ENCODE measurements at regions not wholly inside any gene's neighbourhood (a gene's known extent, or its start where the extent isn't known, plus 50 kb on each side); places are given as distances from the start of the nearest gene placed in this dataset.

- no peak for DNase-seq (ENCODE audit: low read depth in 4 of 4, low spot score in 2 of 4)
Measured at GRCh38 chr1:17903386-17903785, 148.3 kb downstream of the ACTL8 start.

DNA sequence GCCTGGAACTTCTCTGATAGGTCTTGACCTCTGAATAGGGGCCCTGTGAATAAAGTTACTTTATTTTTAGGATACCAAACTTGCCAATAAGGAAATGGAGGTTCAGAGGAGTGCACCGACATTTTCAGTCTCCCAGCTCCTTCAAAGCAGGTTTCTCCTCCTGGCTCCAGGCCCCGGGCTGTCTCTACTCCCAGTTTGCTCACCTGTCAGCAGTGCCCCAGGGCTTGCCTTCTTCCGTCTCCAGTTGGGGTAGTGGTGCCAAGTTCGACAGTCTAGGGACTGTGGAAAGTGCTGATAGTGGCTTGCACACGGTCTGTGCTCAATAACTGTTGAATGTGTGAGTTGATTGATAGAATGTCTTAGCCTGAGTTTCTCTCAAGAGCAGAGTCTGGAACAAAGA is 149.2 kb downstream of the ACTL8 start:
- no peak for DNase-seq (ENCODE audit: low read depth in 4 of 4, low spot score in 2 of 4)

DNA sequence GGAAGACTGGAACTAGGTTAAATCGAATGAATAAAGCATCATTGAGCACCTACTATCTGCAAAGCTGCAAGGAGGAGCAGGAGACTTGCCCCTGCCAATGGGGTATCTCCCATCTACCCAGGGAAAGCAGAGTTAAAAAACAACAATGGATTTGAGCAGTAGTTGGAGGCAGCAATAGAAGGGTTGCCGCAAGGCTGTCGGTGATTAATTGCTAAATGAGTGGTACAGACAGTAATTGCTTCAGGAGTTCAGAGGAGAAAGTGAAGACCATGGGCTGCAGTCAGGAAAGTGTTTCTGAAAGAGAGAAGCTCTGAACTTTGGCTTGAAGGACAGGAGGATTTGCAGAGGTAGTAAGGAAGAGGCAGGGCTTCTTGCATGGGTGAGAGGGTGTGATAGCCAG is 152.9 kb downstream of the ACTL8 start:
- DNase-seq (ENCODE audit: low read depth in 4 of 4, low spot score in 2 of 4) = no peak

DNA sequence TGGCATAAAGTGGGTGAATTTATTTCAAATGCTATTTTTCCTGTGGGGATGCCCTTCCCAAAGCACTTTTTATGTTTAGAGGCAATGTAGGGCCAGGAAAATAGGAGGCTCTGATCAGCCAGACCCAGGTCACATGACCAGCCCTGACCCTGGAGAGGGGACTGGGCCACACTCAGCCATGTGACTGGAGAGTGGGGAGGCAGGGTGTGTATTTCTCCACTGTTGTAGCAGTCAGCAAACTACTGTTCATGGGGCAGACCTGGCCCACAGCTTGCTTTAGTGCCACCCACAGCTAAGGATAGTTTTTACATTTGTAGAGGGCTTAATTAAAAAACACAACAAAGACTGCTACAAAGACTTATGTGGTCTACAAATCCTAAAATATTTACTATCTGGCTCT is 153.8 kb downstream of the ACTL8 start:
- no peak for DNase-seq (ENCODE audit: low read depth in 4 of 4, low spot score in 2 of 4)

DNA sequence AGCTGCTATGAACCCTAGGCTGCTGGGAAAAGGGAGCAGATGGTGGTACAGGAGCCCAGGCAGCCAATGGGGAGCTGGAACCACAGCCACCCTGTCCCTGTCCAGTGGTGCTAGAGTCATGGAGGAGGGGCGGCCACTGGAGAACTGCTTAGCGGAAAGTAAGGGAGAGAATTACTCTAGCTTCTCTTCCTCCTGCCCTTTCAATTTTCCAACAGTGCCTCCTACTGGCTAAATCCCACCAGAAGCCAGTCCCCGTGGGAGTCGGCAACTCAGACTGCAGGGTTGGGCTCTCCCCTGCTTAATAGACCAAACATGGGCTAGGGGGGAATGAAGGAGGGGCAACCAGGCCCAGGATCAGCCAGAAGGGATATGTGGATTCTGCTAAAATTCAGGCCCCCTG is 154.5 kb downstream of the ACTL8 start:
- no peak for DNase-seq (ENCODE audit: low read depth in 4 of 4, low spot score in 2 of 4)

DNA sequence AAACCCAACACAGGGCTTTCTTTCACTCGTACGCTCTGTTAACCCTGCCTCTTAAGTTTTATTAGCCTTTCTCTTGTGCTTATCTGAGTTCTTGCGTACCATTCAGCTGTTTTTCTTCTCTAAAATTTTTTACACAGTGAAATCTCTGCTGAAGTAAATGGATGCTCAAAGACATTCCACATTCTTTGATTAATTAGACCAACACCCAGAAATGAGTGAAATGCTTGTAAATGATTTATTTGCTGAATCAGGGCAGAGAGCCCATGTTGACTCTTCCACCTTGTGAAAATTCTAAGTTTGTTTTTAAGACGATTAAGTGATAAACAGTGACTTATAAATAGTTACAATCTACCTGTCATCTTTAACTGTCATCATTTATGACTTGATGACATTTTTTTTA is 156.7 kb downstream of the ACTL8 start:
- DNase-seq (ENCODE audit: low read depth in 4 of 4, low spot score in 2 of 4) = no peak

DNA sequence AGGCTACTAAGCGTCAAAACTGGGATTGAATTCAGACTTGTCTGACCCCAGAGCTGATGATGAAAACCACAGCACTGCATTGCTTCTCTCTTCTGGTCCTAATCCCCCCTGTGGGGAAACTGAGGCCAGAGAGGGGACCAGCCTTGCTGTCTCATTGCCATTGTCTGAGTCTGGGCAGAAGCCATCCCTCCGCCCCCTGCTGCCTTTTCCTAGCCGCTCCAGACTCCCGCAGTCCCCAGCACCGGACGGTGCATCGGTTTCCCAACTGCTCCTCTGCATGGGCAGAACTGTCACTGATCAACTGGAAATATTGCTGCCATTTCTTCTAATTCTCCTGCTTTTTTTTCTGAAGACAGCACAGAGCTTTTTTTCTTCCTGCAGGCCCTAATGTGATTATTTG is 157.4 kb downstream of the ACTL8 start:
- no peak for DNase-seq (ENCODE audit: low read depth in 4 of 4, low spot score in 2 of 4)

GRCh38 chr1:17913326-17914115 is 158.4 kb downstream of the ACTL8 start:
- no peak for DNase-seq (ENCODE audit: low read depth in 4 of 4, low spot score in 2 of 4)

- no peak for DNase-seq (ENCODE audit: low read depth in 4 of 4, low spot score in 2 of 4)
Measured at GRCh38 chr1:17914131-17914530, 159.0 kb downstream of the ACTL8 start.

- no peak for DNase-seq (ENCODE audit: low read depth in 4 of 4, low spot score in 2 of 4)
Measured at GRCh38 chr1:17914987-17915386, 159.9 kb downstream of the ACTL8 start.

DNA sequence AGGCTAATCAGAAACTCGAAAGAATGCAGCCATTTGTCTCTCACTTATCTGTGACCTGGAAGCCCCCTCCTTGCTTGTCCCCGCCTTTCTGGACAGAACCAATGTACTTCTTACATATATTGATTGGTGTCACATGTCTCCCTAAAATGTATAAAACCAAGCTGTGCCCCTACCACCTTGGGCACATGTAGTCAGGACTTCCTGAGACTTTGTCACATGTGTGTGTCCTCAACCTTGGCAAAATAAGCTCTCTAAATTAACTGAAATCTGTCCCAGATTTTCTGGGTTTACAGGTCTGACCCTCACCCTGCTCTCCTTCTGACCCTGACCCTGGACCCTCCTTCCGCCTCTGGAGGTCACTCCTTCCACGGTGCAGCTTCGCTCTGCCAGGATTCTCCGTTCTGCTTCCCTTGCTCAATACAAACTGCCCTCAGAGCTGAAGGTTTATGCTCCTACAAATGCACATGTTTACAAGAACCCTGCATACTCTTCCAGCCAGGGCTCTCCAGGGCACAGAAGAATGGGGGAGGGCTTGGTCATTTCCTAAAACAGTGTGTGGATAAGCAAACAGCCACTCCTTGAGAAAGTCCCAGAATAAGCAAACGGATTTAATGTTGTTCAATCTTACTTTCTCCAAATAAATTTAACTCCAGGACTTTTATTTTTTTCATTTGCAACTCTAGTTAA is 160.5 kb downstream of the ACTL8 start:
- DNase-seq (ENCODE audit: low read depth in 4 of 4, low spot score in 2 of 4) = no peak

DNA sequence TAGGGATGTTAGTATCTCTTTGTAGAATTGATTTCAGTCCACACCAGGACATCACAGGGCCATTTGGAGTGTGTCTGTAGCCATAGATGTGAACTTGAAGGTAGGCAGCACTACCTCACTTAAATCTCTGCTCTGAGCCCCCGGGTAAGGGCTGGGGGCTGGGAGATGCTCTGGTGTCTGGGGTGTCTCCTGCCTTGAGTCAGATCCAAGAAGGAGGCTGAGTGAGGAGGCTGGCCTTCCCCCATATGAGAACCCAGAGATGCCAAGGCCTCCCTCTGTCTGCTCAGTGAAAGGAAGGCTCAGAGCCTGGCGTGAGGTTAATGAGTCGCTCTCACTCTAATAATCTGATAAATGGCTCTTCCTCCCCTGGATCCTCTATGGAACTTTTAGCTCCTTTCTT is 161.6 kb downstream of the ACTL8 start:
- no peak for DNase-seq (ENCODE audit: low read depth in 4 of 4, low spot score in 2 of 4)

DNA sequence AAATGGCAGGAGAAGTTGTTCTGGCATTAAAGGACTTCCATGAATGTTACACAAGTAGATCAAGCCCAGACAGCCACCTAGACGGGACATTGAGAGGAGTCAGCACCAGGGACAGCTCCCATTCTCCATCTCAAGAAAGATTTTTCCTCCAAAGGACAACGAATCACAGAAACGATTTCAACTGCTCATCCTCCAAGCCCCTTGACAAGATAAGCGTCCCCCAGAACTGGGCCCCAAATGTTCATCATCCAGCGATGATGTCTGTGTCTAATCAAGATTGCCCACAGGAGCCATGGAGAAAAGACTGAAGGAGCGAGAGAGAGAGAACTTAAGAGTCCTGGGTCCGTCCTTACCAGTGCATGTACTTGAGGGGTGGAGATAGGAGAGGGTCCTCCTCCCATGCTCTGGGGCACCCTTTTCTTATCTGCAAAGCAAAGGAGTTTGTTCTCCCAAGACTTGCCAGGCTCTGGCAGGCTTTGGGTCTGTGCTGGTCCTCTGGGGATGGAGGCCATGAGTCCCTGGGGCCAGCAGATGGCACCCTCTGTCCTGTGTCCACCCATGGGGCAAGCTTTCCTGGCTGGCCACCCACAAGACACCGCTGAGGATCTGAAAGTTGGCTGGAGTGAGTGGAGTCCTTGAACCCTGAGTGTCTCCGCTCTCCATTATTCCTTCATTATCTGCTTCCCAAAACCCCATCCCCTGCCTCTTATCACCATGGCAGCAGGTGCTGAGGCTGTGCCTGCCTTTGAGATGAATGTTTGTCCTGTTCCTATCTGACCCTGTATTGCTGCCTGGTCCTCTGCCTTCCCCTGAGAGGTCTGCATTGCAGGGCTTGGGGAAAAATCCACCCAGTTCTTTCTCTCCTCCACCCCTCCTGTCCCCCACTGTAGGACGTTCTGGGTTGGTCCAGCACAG is 164.6 kb downstream of the ACTL8 start:
- DNase-seq (ENCODE audit: low read depth in 4 of 4, low spot score in 2 of 4) = peak; percentile 29 to 62 (median 42)

DNA sequence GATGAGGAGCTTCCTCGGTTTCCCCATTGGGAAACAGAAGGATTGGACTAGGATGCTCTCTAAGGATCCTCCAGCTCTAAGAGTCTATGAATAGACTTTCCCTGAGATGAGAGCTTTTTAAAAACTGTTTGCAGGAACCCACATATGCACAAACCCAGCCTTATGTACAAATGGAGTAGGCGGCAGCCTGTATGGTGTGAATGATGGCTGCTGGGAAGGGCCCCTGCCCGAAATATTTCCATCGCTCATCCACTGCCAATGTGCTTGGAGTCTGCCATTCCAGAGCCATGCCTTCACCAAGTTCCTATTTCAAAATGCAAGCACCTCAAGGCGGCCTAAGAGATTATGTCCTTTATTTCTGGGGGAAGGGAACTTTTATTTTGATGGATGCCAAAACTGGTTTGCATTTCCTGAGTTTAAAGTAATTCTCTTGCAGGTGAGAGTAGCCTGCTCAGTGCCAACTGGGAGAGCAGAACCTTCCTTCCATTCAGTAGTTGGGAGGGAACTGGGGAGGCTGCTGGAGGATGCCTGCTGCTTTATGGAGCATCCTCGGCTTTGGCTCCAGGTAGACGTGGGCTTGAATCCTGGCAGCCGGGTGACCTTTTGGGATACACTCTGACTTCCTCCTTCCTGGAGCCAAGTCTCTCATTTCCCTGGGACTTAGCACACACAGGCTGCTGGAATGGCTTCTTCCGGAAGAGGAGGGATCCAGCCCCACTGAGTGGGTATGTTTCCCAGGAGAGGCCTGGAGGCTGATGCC is 165.9 kb downstream of the ACTL8 start:
- no peak for DNase-seq (ENCODE audit: low read depth in 4 of 4, low spot score in 2 of 4)

GRCh38 chr1:17922833-17923232 is 167.7 kb downstream of the ACTL8 start:
- no peak for DNase-seq (ENCODE audit: low read depth in 4 of 4, low spot score in 2 of 4)

- DNase-seq (ENCODE audit: low read depth in 4 of 4, low spot score in 2 of 4) = no peak
Measured at GRCh38 chr1:17923666-17924065, 168.5 kb downstream of the ACTL8 start.

DNA sequence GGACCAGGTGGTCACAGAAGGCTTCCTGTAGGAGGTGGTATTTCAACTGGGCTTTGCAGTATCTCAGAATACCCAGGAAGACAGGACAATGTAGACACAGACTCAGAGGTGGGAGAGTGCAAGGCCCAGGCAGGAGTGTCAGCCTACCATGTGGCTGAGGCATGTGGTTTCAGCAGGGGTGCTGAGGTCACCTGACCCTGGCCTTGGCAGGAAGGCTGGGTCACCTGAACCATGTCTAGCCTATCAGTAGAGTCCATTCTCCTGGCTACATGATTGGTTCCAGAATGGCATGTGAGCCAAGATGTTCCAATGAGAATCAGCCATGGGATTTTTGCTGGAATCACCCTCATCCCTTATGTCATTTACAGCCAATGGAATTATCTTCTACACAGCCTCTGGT is 169.4 kb downstream of the ACTL8 start:
- no peak for DNase-seq (ENCODE audit: low read depth in 4 of 4, low spot score in 2 of 4)

GRCh38 chr1:17925290-17926237 is 170.4 kb downstream of the ACTL8 start:
- DNase-seq (ENCODE audit: low read depth in 4 of 4, low spot score in 2 of 4) = no peak

GRCh38 chr1:17926906-17927305 is 171.8 kb downstream of the ACTL8 start:
- no peak for DNase-seq (ENCODE audit: low read depth in 4 of 4, low spot score in 2 of 4)
